Endothelial cell of umbilical vein (primary cell): ENCODE measurements at regions not wholly inside any gene's neighbourhood (a gene's known extent, or its start where the extent isn't known, plus 50 kb on each side); places are given as distances from the start of the nearest gene placed in this dataset.

ENCODE experiments used
- BruUV-seq: library from RNA; stranded (reverse); fragments of 400-500 nt; replicated peaks from 2 replicates; lab custom pipeline; 2021; lab: Mats Ljungman, UMichigan
- CTCF ChIA-PET: fragments of 300-600, 350-600 bp; sonication (Branson Sonifier 250); formaldehyde crosslinking; loops from one replicate; lab custom pipeline; 2021; ENCODE audit warnings: antibody characterized with exemption, inconsistent platforms; lab: Charles Lee
- POLR2A ChIA-PET: fragments of 300-600, 350-600 bp; sonication (Branson Sonifier 250); formaldehyde crosslinking; loops from one replicate; lab custom pipeline; 2021; ENCODE audit warnings: antibody characterized with exemption, inconsistent platforms; lab: Charles Lee
- DNase-seq: peaks from one replicate; pipeline ENCODE4 v3.0.0-alpha.2; 2011; ENCODE audit warnings: low read depth, low spot score
- FAIRE-seq: peaks from 2 replicates; lab custom pipeline; 2011; peaks lifted over from hg19 to GRCh38; lab: Jason Lieb, UNC
- H2AFZ ChIP-seq: 2 replicates; pipeline ENCODE4 v1.6.0; 2012; ENCODE audit warnings: low read depth, low read length, control low read depth, inconsistent platforms
- H3K27ac ChIP-seq: 2 replicates; pipeline ENCODE4 v1.5.1; 2011; ENCODE audit warnings: low read depth, mild to moderate bottlenecking, control low read depth, low read length, moderate library complexity; ENCODE audit not compliant: insufficient read depth
- H3K27me3 ChIP-seq, 2 experiments: 2 replicates each; pipeline versions ENCODE4 v1.6.0 to v1.6.1; 2011; ENCODE audit warnings: low read length in 2 of 2, mixed read lengths in 1 of 2; ENCODE audit not compliant: control insufficient read depth in 2 of 2, insufficient read depth in 2 of 2
- H3K36me3 ChIP-seq, 2 experiments: 2 replicates in 1 of 2; 3 replicates in 1 of 2; pipeline ENCODE4 v1.5.1; 2011; ENCODE audit warnings: low read length in 2 of 2, mild to moderate bottlenecking in 1 of 2, moderate library complexity in 1 of 2; ENCODE audit not compliant: control insufficient read depth in 2 of 2, insufficient read depth in 2 of 2; ENCODE audit errors: extremely low read depth in 1 of 2
- H3K4me1 ChIP-seq: 3 replicates; pipeline ENCODE4 v1.5.1; 2011; ENCODE audit warnings: mild to moderate bottlenecking, low read length; ENCODE audit not compliant: control insufficient read depth, insufficient read depth; ENCODE audit errors: extremely low read depth
- H3K4me2 ChIP-seq: 2 replicates; pipeline ENCODE4 v1.6.1; 2011; ENCODE audit warnings: low read length, control low read depth, mixed read lengths; ENCODE audit not compliant: insufficient read depth
- H3K4me3 ChIP-seq, 3 experiments: fragments of 200-600 bp in 1 of 3; sonication (generic), shearing (Covaris generic) in 1 of 3; replicated peaks in 1 of 3; 2 replicates each; pipeline ENCODE4 v1.5.1; 2011 to 2016; ENCODE audit warnings: control low read depth in 3 of 3, low read length in 3 of 3, mild to moderate bottlenecking in 2 of 3, inconsistent platforms in 1 of 3, low read depth in 1 of 3, moderate library complexity in 1 of 3; ENCODE audit not compliant: insufficient read depth in 1 of 3
- H3K79me2 ChIP-seq: 2 replicates; pipeline ENCODE4 v1.6.0; 2012; ENCODE audit warnings: low read length, inconsistent platforms; ENCODE audit not compliant: control insufficient read depth, insufficient read depth
- H3K9ac ChIP-seq: replicated peaks from 2 replicates; pipeline ENCODE3; 2011; ENCODE audit warnings: low read length, control low read depth; ENCODE audit not compliant: insufficient read depth; ENCODE audit errors: extremely low read depth
- H3K9me1 ChIP-seq: replicated peaks from 3 replicates; pipeline ENCODE4 v1.6.0; 2011; ENCODE audit warnings: mild to moderate bottlenecking, low read length; ENCODE audit not compliant: control insufficient read depth, insufficient read depth; ENCODE audit errors: extremely low read depth
- H3K9me3 ChIP-seq: replicated peaks from 2 replicates; pipeline ENCODE4 v1.5.1; 2012; ENCODE audit warnings: low read length, inconsistent platforms; ENCODE audit not compliant: control insufficient read depth, insufficient read depth
- H4K20me1 ChIP-seq: replicated peaks from 2 replicates; pipeline ENCODE3; 2011; ENCODE audit warnings: mild to moderate bottlenecking, low read length; ENCODE audit not compliant: control insufficient read depth, insufficient read depth; ENCODE audit errors: extremely low read depth
- CTCF ChIP-seq, 2 donors: IDR thresholded peaks; 1 replicate in 1 of 2; 2 replicates in 1 of 2; pipeline ENCODE4 v1.5.1; 2011; ENCODE audit warnings: low read length in 2 of 2, mild to moderate bottlenecking in 2 of 2, moderate library complexity in 2 of 2, control low read depth in 1 of 2, inconsistent platforms in 1 of 2, low read depth in 1 of 2; ENCODE audit not compliant: insufficient read depth in 1 of 2; ENCODE audit errors: extremely low read depth in 1 of 2
- EZH2 ChIP-seq: IDR thresholded peaks from 2 replicates; pipeline ENCODE4 v1.6.1; 2012; ENCODE audit warnings: borderline replicate concordance, low read depth, mild to moderate bottlenecking, moderate library complexity, low read length, inconsistent platforms; ENCODE audit not compliant: severe bottlenecking
- FOS ChIP-seq: IDR thresholded peaks from 2 replicates; pipeline ENCODE4 v1.6.1; 2011; ENCODE audit warnings: mild to moderate bottlenecking, low read length, moderate library complexity, borderline replicate concordance; ENCODE audit not compliant: insufficient read depth
- GATA2 ChIP-seq: IDR thresholded peaks from 2 replicates; pipeline ENCODE4 v1.7.0; 2011; ENCODE audit warnings: low read depth, mild to moderate bottlenecking, moderate library complexity, mixed read lengths, low read length; ENCODE audit not compliant: insufficient read length, insufficient read depth
- JUN ChIP-seq: IDR thresholded peaks from 2 replicates; pipeline ENCODE4 v1.6.1; 2011; ENCODE audit warnings: borderline replicate concordance, low read depth; ENCODE audit not compliant: insufficient read length, insufficient read depth
- MAX ChIP-seq: IDR thresholded peaks from 2 replicates; pipeline ENCODE4 v1.6.1; 2011; ENCODE audit not compliant: insufficient read depth, insufficient read length
- MYC ChIP-seq: IDR thresholded peaks from one replicate; pipeline ENCODE4 v1.6.1; 2011; ENCODE audit warnings: mild to moderate bottlenecking, low read depth, low read length
- POLR2A ChIP-seq: IDR thresholded peaks from 2 replicates; pipeline ENCODE4 v1.6.1; 2012; ENCODE audit warnings: low read depth, mild to moderate bottlenecking, control low read depth, low read length
- POLR2AphosphoS5 ChIP-seq: IDR thresholded peaks from 2 replicates; pipeline ENCODE4 v1.6.1; 2012; ENCODE audit warnings: low read depth, mild to moderate bottlenecking, control low read depth, low read length, moderate library complexity; ENCODE audit not compliant: insufficient read depth
- dilution Hi-C: fragments of 300-500 bp; cut with MboI; formaldehyde crosslinking; loops from one replicate; pipeline ENCODE4 v1.15.0; 2019; ENCODE audit warnings: low sequenced_read_pairs; ENCODE audit not compliant: extremely low pct_ligation_motif_present
- intact Hi-C: fragments of 100-400 bp; cut with micrococcal nuclease; formaldehyde crosslinking; loops from one replicate; pipeline ENCODE4 v1.10.0; 2022

- Histone ChIP-seq H3K27me3 (no peaks in the 10 kb centered on the region), H3K9me1 (no peaks in the 10 kb centered on the region), H3K9me3 (no peaks in the 10 kb centered on the region), H3K27ac (no peak overlapping the region), H3K79me2 (no peaks in the 10 kb centered on the region), H4K20me1 (no peaks in the 10 kb centered on the region), H3K36me3 (no peaks in the 10 kb centered on the region), H3K9ac (no peak overlapping the region), H3K4me3 (no peak overlapping the region), H3K4me1 (no peaks in the 10 kb centered on the region), H2AFZ (no peak overlapping the region), H3K4me2 (no peak overlapping the region)
- BruUV-seq, result no TSS peak
- intact Hi-C loops (no loop called here), dilution Hi-C loops (no loop called here)
- DNase-seq (no peak), FAIRE-seq (no peak)
- POLR2A ChIA-PET, result no interaction called here
- CTCF ChIA-PET, result no interaction called here
- no peak for TF ChIP-seq CTCF (IDR thresholded peaks at IDR 0.05; ENCODE audit: extremely low read depth in 1 of 2, insufficient read depth in 1 of 2, low read depth in 1 of 2, low read length in 2 of 2)
- no peak for TF ChIP-seq MYC
- no peak for TF ChIP-seq FOS
- TF ChIP-seq POLR2A, result no peak
- TF ChIP-seq GATA2, result no peak
- no peak for TF ChIP-seq JUN
- TF ChIP-seq MAX, result no peak
- TF ChIP-seq EZH2, result no peak
- no peak for TF ChIP-seq POLR2AphosphoS5
These were observed 100.5 kb downstream of the LRRC74A start for GRCh38 chr14:76926521-76927251.
